Suprapubic skin (tissue), 3 donors: ENCODE measurements at regions not wholly inside any gene's neighbourhood (a gene's known extent, or its start where the extent isn't known, plus 50 kb on each side); places are given as distances from the start of the nearest gene placed in this dataset.

ENCODE experiments used
- POLR2AphosphoS5 ChIP-seq, 3 donors: sonication (generic); formaldehyde crosslinking; IDR thresholded peaks; one replicate each; pipeline ENCODE4 v1.6.1; 2017; ENCODE audit warnings: antibody characterized with exemption in 3 of 3
- TF ChIP-seq, protein P1 (sequence below), 2 donors: fragments of 200-600 bp in 1 of 2; fragments of 450-650 bp in 1 of 2; sonication (generic) in 1 of 2; IDR thresholded peaks; one replicate each; pipeline ENCODE4 v1.5.1; 2016 to 2019; ENCODE audit warnings: antibody characterized with exemption in 2 of 2, mild to moderate bottlenecking in 1 of 2, moderate library complexity in 1 of 2

DNA sequence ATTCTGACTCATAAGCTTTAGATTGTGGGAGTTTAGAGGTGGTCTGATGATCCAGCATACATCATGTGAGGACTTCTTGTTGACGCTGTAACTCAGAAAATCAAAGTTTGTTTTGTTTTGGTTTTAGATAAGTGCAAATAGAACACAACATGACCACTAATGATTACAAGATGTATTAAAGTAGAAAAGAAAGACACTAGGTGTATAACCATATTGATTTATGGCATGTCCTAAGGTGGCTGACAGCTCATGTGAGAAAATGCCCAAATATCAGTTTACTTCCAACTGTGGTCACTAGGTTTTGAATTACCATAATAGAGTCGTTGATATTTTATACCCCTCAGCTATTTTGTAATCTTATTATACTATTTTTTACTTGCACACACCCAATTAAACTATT lies 1131.4 kb upstream of the PHF14 start:
- TF ChIP-seq, protein P1, sequence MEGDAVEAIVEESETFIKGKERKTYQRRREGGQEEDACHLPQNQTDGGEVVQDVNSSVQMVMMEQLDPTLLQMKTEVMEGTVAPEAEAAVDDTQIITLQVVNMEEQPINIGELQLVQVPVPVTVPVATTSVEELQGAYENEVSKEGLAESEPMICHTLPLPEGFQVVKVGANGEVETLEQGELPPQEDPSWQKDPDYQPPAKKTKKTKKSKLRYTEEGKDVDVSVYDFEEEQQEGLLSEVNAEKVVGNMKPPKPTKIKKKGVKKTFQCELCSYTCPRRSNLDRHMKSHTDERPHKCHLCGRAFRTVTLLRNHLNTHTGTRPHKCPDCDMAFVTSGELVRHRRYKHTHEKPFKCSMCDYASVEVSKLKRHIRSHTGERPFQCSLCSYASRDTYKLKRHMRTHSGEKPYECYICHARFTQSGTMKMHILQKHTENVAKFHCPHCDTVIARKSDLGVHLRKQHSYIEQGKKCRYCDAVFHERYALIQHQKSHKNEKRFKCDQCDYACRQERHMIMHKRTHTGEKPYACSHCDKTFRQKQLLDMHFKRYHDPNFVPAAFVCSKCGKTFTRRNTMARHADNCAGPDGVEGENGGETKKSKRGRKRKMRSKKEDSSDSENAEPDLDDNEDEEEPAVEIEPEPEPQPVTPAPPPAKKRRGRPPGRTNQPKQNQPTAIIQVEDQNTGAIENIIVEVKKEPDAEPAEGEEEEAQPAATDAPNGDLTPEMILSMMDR (IDR thresholded peaks at IDR 0.05) = no peak
- TF ChIP-seq POLR2AphosphoS5 (IDR thresholded peaks at IDR 0.05) = no peak
